Stimulated activated CD4-positive, alpha-beta T cell treated with anti-CD3 and anti-CD28 coated beads, TNF-alpha, amount 100 ng/mL, for 4 hours (primary cell): ENCODE measurements at regions not wholly inside any gene's neighbourhood (a gene's known extent, or its start where the extent isn't known, plus 50 kb on each side); places are given as distances from the start of the nearest gene placed in this dataset.
"Not testable (repeated sequence)": the region's sequence is repeated elsewhere in the genome, so short reads cannot be mapped to it uniquely, and the experiment has no call there.

Experiments
- DNase-seq, 3 experiments: peaks; one replicate each; pipeline ENCODE4 v3.0.0-alpha.2; 2020; ENCODE audit warnings: low read depth in 3 of 3

DNA sequence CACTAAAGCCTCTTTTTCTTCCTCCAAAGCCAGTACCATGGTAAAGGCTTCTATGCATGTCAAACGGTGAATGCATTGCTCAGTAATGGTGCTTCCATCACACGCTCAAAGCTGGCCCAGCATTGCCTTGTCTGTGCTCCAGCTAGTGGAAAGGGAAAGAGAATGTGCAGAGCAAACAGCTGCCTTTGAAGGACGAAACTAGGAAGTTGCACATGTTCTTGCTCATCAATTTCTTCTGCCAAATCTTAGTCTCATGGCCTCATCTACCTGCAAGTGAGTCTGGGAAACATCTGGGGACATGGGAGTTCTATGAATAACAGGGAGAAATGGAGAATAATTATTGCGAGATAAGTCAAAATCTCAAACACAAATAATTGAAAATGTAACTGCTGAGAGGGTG is 216.5 kb upstream of the SSTR4 start:
- DNase-seq: no peak

DNA sequence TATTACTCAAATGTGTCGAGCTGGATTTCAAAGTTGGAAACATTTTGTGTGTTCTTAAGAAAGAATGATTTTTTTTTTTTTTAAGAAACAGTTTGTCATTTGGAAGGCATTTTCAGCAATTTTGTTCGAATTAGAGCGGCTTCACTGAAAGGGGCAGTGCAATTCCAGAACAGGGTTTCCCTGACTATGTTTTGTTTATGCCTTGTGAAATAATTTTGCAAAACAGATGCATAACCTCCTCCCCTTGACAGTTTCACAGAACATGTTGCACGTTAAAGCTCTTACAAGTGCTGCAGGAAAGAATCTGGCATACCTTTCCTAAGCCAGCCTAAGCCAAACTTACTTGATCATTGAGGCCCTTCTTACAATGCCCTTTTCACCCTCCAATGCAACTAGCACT is 216.0 kb upstream of the SSTR4 start:
- DNase-seq: no peak

GRCh38 chr20:22819784-22820183 is 215.3 kb upstream of the SSTR4 start:
- DNase-seq: no peak

DNA sequence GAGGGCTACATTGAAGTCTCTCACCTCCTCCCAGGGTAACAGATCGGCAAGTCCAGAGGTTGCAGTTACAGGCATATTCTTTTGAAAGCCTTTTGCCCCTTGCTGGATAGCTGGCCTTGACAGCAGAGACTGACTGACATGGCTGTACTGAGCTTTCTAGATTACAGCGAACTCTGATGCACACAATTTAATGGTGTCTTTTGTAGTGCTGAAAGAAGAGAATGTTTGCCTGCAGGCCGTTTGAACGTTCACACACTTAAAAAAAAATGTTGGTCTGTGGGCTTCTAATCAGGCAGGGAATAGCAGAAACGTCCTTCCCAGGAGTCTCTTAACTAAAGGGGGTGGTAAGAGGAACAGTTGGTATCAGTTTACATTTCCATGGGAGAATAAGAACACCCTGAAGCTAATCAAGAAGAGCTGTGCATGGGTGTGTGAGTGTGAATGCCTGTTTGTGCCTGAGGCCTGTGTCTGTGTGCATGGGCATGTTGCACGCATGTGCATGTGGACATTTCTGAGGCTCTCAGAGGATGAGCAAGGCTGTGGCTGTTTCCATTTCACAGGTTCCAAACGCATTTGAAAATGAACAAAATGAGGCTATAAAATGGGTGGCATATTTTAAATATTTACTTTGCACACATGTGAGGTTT is 213.9 kb upstream of the SSTR4 start:
- DNase-seq: no peak

GRCh38 chr20:22821796-22822195 is 213.3 kb upstream of the SSTR4 start:
- no peak for DNase-seq

DNA sequence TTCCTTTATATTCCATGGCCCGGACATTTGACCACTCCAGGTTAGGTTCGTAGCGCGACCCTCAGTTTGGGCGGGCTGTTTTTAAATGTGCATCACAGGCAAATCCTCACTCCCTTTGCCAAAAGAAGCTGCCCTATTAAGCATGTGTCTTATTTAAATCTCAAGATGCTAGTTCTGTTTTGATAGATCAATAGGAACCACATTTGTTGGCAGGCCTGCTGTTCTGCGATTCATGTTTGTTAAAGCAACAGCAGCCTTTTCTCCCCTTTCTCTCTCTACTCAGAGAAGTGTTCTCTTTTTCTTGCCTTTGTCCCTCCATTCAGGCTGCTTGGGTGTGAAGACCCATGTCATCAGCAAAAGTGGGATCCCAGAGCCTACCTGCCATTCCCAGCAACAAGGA is 212.0 kb upstream of the SSTR4 start:
- no peak for DNase-seq

GRCh38 chr20:22824077-22824476 is 211.0 kb upstream of the SSTR4 start:
- DNase-seq: no peak

DNA sequence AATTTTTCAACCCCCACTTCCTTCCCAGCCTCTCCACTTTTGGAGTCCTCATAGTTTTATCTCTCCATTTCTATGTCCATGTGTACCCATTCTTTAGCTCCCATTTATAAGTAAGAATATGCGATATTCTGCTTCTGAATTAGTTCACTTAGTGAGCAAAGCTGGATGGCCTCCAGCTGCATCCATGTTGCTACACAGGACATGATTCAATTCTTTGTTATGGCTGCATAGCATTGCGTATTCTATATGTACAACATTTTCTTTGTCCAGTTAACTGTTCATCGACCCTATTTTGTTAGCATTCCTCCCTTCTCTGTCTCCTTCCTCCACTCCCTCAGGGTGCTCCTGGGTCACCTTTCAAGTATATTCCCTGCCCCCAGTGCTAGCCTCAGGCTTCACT is 210.0 kb upstream of the SSTR4 start:
- no peak for DNase-seq

DNA sequence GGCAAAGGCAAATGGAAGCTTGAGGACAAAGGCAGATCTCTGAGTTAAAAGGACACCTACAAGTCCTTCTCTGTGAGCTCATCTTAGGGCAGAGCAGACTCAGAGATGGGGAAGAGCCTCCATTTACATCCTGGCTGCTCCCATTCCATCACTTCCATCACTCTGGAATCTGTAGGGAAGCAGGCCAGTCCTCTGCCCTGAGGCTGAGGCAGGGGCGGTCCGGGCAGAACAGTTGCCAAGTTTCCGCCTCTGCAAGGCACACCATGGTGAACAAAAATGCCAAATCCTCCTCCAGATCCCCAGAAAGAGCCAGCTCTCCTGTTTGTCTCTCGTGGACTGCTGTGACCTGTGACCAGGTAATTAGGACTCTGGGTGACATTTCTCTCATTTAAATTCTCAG is 209.6 kb upstream of the SSTR4 start:
- DNase-seq: no peak

- no peak for DNase-seq
Observed at GRCh38 chr20:22826306-22827230, 208.5 kb upstream of the SSTR4 start.

- DNase-seq: no peak
Observed at GRCh38 chr20:22827916-22828315, 207.2 kb upstream of the SSTR4 start.

- DNase-seq: no peak
Observed at GRCh38 chr20:22829356-22829755, 205.8 kb upstream of the SSTR4 start.

DNA sequence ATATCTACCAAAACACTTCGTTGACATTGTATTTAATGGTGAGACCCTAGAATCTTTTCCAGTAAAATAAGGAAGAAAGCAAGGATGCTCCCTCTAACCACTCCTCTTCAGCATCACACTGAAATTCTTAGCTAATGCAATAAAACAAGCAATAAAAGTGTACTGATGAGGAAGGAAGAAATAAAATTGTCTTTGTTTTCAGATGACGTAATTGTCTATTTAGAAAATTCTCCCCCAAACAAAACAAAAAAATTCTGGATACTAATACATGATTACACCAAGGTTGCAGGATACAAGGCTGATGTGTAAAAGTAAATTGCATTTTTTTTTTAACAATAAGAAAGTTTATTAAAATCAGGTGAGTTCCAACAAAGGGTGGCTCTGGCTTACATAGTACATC is 205.0 kb upstream of the SSTR4 start:
- no peak for DNase-seq

DNA sequence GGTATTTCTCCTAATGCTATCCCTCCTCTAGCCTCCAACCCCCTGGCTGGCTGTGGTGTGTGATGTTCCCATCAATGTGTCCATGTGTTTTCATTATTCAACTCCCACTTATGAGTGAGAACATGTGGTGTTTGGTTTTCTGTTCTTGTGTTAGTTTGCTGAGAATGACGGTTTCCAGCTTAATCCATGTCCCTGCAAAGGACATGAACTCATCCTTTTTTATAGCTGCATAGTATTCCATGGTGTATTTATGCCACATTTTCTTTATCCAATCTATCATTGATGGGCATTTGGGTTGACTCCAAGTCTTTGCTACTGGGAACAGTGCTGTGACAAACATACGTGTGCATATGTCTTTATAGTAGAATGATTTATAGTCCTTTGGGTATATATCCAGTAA is 204.4 kb upstream of the SSTR4 start:
- not testable (repeated sequence) for DNase-seq

GRCh38 chr20:22833851-22834250 is 201.3 kb upstream of the SSTR4 start:
- DNase-seq: no peak

- no peak for DNase-seq
Observed at GRCh38 chr20:22834651-22835256, 200.4 kb upstream of the SSTR4 start.

DNA sequence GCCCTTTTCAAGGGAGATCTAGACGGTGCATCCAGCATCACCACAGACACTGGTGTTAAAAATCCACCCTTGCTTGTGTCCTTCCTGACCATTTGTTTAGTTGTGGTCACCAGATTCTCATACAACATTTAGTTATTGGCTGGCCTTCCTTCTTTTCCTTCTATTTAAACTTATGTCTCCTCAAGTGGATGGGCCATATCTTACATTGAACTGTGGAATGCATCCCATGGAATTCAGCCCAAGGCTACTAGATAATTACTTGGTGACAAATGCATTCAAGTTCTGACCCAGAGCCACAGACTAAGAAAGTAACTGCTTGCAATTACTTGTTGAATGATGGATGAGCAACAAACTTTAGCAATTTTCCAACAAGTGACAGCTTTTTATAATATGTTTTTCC is 198.9 kb upstream of the SSTR4 start:
- no peak for DNase-seq

- DNase-seq: no peak
Observed at GRCh38 chr20:22836877-22837276, 198.2 kb upstream of the SSTR4 start.

GRCh38 chr20:22838001-22838400 is 197.1 kb upstream of the SSTR4 start:
- DNase-seq: no peak

- DNase-seq: no peak
Observed at GRCh38 chr20:22841846-22842245, 193.3 kb upstream of the SSTR4 start.

DNA sequence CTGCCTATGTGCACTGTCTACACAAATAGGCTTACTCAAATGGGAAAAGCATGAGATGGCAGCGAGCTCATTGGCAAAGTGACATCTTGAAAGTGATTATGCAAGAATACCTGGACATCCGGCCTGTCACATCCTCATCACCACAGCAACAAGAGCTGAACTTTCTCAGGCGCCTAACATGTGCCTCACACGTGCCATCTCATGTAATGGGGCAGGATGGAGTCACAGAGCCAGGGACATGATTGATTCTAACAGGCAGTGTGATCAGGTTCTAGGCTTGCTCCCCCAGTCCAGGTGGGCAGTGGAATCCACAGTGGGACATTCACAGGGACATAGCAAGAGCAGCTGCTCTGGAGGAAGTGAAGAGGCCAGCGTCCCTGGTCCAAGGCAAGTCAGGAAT is 192.3 kb upstream of the SSTR4 start:
- no peak for DNase-seq

DNA sequence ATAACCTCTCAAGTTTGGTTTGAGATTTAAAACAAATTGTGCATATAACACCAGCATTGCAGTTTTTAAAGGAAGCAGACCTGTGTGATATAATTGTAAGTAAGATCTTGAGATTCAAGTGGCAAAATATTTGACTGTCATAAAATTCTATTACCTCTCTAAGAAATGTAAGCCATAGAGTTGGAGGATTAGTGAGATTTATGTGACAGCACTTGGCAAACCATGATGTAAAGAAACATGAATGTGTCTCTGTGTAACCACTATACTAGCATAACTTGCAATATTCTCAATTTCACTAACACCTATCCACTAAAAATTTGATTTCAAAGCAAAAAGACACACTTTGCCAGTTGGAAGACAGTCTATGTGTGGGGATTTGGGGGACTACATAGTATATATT is 190.2 kb upstream of the SSTR4 start:
- no peak for DNase-seq

DNA sequence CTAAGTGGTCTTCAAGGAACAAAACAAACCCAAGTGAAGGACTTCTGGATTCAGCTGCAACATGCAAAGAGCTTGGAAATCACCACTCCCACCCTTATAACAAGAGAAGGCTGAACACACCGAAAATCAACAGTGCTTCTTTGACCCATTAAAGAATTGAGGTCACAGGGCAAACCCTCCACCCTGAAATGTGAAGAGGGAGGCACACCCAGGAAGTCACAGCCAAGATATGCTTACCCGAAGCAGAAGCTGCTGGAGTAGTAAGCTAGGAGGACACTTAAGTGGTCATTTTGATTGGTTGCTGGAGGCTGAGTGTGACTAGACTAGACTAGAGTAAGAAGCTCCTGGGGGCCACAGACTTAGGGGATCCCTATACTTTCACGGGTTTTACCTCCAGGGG is 188.2 kb upstream of the SSTR4 start:
- DNase-seq: no peak
